DMS 273 (cell line): ENCODE measurements at regions not wholly inside any gene's neighbourhood (a gene's known extent, or its start where the extent isn't known, plus 50 kb on each side); places are given as distances from the start of the nearest gene placed in this dataset.

ENCODE experiments used
- DNase-seq: peaks from one replicate; lab custom pipeline; 2025; ENCODE audit not compliant: unreplicated experiment; lab: John Stamatoyannopoulos, UW

GRCh38 chr11:131186629-131187101 is 183.8 kb upstream of the NTM start:
- DNase-seq = no peak

- DNase-seq = no peak
These were observed 180.0 kb upstream of the NTM start for GRCh38 chr11:131190446-131190845.

DNA sequence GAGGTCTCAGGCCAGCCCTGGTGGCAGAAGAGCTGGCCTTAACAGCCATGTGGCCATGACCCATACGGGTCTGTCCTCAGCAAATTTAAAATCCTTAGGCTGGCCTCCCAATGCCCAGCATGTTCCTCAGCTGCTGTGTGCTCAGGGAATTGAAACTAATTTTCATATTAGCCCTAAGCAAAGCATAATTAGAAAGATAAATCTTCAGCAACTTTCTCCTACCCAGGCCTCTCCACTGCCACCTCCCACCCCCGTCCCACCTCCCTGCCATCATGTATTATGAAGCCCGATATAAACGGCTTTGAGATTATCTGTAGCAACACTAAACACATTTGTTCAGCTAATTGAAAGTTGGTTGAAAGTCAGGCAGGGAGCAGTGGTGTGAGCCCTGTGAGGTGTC is 178.8 kb upstream of the NTM start:
- no peak for DNase-seq

DNA sequence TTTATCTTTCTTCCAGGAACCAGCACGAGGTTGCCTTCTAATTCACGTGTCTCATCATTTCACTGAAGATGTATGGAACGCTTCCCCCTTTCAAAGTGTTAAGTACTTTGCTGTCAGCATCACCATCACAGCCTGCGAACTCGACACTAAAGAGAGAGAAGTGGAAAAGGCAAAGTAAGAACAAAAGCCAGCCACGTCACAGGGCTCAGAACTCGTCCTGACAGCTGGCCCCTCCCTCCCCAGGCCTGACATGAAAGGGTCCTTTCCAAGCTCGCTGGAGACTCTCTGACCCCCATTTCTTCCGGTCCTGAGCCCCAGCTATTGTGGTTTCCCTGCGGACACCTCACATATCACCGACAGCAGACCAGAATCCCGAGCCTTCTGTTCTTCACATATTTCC is 177.8 kb upstream of the NTM start:
- DNase-seq = no peak

GRCh38 chr11:131193031-131193501 is 177.3 kb upstream of the NTM start:
- DNase-seq = no peak

- no peak for DNase-seq
These were observed 175.7 kb upstream of the NTM start for GRCh38 chr11:131194726-131195125.

DNA sequence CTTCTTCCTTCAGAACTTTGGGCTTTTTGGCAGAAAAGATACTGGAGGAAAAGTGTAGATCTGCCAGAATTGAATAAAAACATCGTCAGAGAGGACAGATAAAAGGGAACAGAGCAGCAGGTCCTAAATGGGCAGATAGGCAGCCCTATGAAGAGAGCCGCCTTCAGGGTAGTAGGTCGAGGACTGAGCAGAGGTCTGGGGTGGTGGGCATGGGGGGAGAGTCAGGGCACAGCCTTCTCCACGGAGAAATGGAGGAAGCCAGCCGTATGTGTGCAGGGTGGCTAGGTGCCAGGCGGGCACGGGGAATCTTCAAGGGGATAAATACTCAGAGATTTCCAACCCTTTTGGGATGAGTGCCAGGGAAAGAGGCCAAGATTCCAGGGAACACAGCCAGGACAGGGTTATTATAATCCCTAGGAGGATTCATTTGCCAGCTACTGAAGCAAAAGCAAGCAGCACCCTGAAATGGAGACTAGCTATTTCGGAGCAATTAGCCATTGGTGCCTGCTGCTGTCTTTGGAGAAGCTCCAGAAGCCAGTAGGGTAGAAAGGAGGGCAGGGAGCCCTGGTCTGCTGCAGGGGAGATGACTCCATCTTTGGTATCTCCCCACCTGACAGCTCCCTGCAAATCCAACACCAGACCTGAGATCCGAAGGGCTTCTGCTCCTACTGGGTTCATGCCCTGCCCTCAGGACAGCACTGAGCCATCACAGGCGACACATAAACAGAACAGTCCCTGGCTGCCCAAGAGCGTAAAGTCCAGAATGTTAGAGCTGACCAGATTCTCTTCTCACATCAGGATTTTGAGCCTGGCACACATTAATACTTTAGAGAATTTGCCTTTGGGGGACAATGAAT is 174.5 kb upstream of the NTM start:
- peak; percentile 72 for DNase-seq

DNA sequence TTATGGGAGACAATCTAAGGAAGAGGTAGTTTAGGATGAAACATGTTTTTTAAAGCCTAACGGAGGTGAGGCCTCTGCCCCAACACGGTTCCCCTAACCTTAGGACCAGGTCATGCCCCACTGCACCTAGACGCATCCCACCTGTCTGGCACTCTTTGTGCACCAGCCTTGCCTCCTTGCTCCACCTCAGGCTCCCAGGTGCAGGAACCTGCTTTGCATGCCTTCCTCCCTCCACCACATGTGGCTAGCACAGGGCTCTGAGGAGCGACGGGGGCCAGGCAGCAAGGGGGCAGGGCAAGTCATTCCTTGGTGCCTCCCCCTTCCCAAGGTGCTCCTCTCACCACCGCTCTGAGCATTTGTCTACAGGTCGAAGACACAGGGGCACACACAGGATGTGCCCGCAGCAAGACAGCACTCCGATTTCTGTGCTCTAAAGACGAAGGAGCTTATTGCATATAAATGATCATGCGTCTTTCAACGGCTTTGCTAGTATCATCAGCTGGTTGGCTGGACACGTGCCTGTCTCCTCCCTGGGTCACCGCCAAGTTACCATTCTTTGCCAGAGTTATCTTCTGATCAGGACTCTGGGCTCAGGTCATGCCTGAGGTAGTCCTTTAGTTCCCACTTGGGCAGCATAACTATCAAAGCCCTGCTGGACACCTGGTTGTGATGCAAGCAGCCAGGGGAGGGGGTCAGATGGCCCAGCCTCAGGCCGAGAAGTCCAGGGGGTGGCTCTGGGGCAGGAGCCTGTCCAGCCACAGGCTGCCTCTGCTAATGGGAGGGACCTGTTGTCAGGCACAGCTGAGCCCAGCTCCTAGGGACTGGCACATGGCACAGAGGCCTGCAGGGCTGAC is 172.0 kb upstream of the NTM start:
- DNase-seq = no peak

DNA sequence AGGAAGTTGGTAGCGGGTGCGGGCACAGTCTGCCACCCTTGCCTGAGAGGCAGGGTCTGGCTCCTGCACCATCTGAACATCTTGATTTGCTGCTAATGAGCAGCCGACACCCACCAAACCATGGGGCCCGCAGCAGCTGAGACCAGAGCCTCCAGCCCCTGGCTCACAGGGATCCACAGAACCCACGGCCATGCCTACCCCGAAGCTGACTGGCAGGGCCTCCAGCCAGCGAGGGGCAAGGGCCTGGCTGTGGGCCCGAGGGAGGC is 171.5 kb upstream of the NTM start:
- DNase-seq = no peak

- no peak for DNase-seq
These were observed 168.7 kb upstream of the NTM start for GRCh38 chr11:131201674-131202073.

GRCh38 chr11:131203040-131203439 is 167.4 kb upstream of the NTM start:
- no peak for DNase-seq

- no peak for DNase-seq
These were observed 166.1 kb upstream of the NTM start for GRCh38 chr11:131204282-131204681.

DNA sequence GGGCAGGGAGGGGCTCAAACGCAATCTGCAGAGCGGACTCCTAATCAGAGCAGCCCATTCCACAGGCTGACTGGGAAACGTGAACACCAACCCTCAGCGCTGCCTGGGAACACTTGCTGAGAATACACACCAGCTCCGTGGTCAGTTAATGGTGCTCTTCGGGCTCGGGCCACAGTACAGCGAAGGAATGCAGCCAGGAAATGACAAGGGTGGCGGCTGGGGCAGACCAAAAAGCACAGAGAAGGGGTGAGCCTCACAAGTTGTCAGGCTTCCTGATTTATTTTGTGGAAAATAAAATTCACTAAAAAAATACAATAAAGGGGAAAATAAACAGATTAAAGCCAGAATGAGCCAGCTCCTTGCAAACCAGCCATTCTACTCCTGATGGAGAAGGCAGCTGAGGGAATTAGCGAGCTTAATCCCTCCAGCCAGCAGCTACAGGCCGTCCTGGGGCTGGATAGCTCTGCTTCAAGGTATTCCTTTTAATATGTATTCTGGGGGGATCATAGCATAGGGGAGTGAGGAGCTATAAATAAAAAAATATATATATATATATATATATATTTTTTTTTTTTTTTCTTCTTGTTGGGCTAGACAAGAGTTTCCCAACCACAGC is 165.5 kb upstream of the NTM start:
- DNase-seq = no peak

DNA sequence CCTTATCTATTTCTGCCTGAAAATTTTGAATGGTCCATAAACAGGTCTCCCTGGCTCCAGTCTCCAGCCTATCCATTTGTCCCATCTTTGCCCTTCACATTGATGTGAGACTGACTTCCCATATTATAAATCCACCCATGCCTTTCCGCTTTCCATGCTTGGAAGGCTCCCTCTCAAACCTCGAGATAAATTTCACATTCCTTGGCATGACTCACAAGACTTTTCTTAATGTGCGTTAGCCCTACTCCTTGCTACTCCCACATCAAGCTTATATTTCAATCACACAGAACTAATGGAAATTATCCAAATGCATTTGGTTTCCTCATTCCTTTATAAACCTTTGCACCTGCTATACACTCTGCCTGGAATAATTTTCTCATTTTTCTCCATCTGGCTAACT is 163.7 kb upstream of the NTM start:
- no peak for DNase-seq

- no peak for DNase-seq
These were observed 162.5 kb upstream of the NTM start for GRCh38 chr11:131207901-131208300.

GRCh38 chr11:131217313-131218310 is 152.8 kb upstream of the NTM start:
- no peak for DNase-seq

- no peak for DNase-seq
These were observed 151.9 kb upstream of the NTM start for GRCh38 chr11:131218542-131218941.

- no peak for DNase-seq
These were observed 150.8 kb upstream of the NTM start for GRCh38 chr11:131219646-131220045.

GRCh38 chr11:131223198-131223991 is 147.0 kb upstream of the NTM start:
- DNase-seq = no peak

- no peak for DNase-seq
These were observed 142.0 kb upstream of the NTM start for GRCh38 chr11:131228378-131228777.
